Esophagus muscularis mucosa (tissue), 4 donors: ENCODE measurements at regions not wholly inside any gene's neighbourhood (a gene's known extent, or its start where the extent isn't known, plus 50 kb on each side); places are given as distances from the start of the nearest gene placed in this dataset.

Source experiments
- DNase-seq: peaks from one replicate; pipeline ENCODE4 v3.0.0-alpha.2; 2017; ENCODE audit errors: extremely low spot score
- H3K27ac ChIP-seq, 4 donors: fragments of 200-600 bp; sonication (generic); replicated peaks in 1 of 4; 1 replicate in 3 of 4; 2 replicates in 1 of 4; pipeline ENCODE4 v1.5.1; 2016 to 2019; ENCODE audit warnings: mild to moderate bottlenecking in 1 of 4
- H3K27me3 ChIP-seq, 4 donors: fragments of 200-600 bp; sonication (generic); one replicate each; pipeline versions ENCODE4 v1.5.1 to v1.6.0; 2016 to 2019
- H3K36me3 ChIP-seq, 4 donors: fragments of 200-600 bp; sonication (generic); one replicate each; pipeline ENCODE4 v1.5.1; 2016 to 2019
- H3K4me1 ChIP-seq, 4 donors: fragments of 200-600 bp; sonication (generic); one replicate each; pipeline ENCODE4 v1.5.1; 2016 to 2019
- H3K4me3 ChIP-seq, 4 donors: fragments of 200-600 bp; sonication (generic); 1 replicate in 2 of 4; 2 replicates in 2 of 4; pipeline ENCODE4 v1.5.1; 2016 to 2019; ENCODE audit warnings: mild to moderate bottlenecking in 4 of 4, moderate library complexity in 1 of 4
- H3K9me3 ChIP-seq, 4 donors: fragments of 200-600 bp; sonication (generic); 1 replicate in 3 of 4; 2 replicates in 1 of 4; pipeline ENCODE4 v1.5.1; 2016 to 2019
- CTCF ChIP-seq, 3 experiments: fragments of 200-600 bp in 2 of 3; fragments of 450-650 bp in 1 of 3; sonication (generic) in 2 of 3; IDR thresholded peaks; one replicate each; pipeline ENCODE4 v1.5.1; 2017 to 2019; ENCODE audit warnings: antibody characterized with exemption in 3 of 3, mild to moderate bottlenecking in 2 of 3, moderate library complexity in 1 of 3
- EP300 ChIP-seq: sonication (generic); formaldehyde crosslinking; IDR thresholded peaks from one replicate; pipeline ENCODE4 v1.6.1; 2017; ENCODE audit warnings: antibody characterized with exemption
- POLR2A ChIP-seq: fragments of 450-650 bp; IDR thresholded peaks from one replicate; pipeline ENCODE4 v1.6.1; 2017; ENCODE audit warnings: antibody characterized with exemption, moderate library complexity, mild to moderate bottlenecking, low read depth
- POLR2AphosphoS5 ChIP-seq, 2 donors: sonication (generic); formaldehyde crosslinking; IDR thresholded peaks; one replicate each; pipeline ENCODE4 v1.6.1; 2017; ENCODE audit warnings: antibody characterized with exemption in 2 of 2
- WGBS: methylation state at CpG from one replicate; pipeline ENCODE4 v1.1.5; 2018; 5-methylcytosine and 5-hydroxymethylcytosine counted together
- intact Hi-C: fragments of 100-400 bp; cut with DNase I; formaldehyde crosslinking; loops from one replicate; pipeline ENCODE4 v1.15.1; 2023

- H3K36me3 ChIP-seq = no peaks in the 10 kb centered on the region
- DNase-seq = no peak
- TF ChIP-seq POLR2A (no peak), CTCF (IDR thresholded peaks at IDR 0.05) (no peak), EP300 (no peak), POLR2AphosphoS5 (IDR thresholded peaks at IDR 0.05) (no peak)
- 81% methylated on average over 4 of the region's 4 CpGs for WGBS
- peaks cover 0 to 35% (median 28%) of the 10 kb centered on the region in 4 donors for H3K9me3 ChIP-seq
- no peak overlapping the region for H3K4me3 ChIP-seq
- intact Hi-C loops = no loop called here
- peaks cover 0 to 23% (median 2%) of the 10 kb centered on the region in 4 donors for H3K27me3 ChIP-seq
- no peak overlapping the region for H3K27ac ChIP-seq
- H3K4me1 ChIP-seq = no peaks in the 10 kb centered on the region
These were observed 109.8 kb upstream of the MVB12B start for GRCh38 chr9:126216826-126217225.

GRCh38 chr9:126217250-126217653 lies 109.4 kb upstream of the MVB12B start:
- DNase-seq = peak; percentile 57
- no peak overlapping the region for H3K27ac ChIP-seq
- no peak for TF ChIP-seq POLR2A
- no peak for TF ChIP-seq POLR2AphosphoS5 (IDR thresholded peaks at IDR 0.05)
- no peak for TF ChIP-seq EP300
- TF ChIP-seq CTCF (IDR thresholded peaks at IDR 0.05) = no peak
- H3K4me3 ChIP-seq = no peak overlapping the region
- 73% methylated on average over 5 of the region's 5 CpGs for WGBS
- peaks cover 0 to 27% (median 5%) of the 10 kb centered on the region in 4 donors for H3K27me3 ChIP-seq
- H3K4me1 ChIP-seq = peaks cover 0 to under 1% (median 0%) of the 10 kb centered on the region in 4 donors
- no peaks in the 10 kb centered on the region for H3K36me3 ChIP-seq
- intact Hi-C loops = no loop called here
- H3K9me3 ChIP-seq = peaks cover 0 to 33% (median 28%) of the 10 kb centered on the region in 4 donors

GRCh38 chr9:126217797-126218196 lies 108.8 kb upstream of the MVB12B start:
- intact Hi-C loops = no loop called here
- Histone ChIP-seq H3K27me3 (peaks cover 0 to 32% (median 10%) of the 10 kb centered on the region in 4 donors), H3K9me3 (peaks cover 0 to 28% (median 22%) of the 10 kb centered on the region in 4 donors), H3K27ac (no peak overlapping the region), H3K4me3 (no peak overlapping the region), H3K36me3 (no peaks in the 10 kb centered on the region), H3K4me1 (peaks cover 0 to 6% (median 2%) of the 10 kb centered on the region in 4 donors)
- DNase-seq = peak; percentile 62
- TF ChIP-seq POLR2AphosphoS5 (IDR thresholded peaks at IDR 0.05) (no peak), CTCF (IDR thresholded peaks at IDR 0.05) (no peak), POLR2A (no peak), EP300 (no peak)
- WGBS = 77% methylated on average over 6 of the region's 7 CpGs

- 91% methylated on average over 10 of the region's 10 CpGs for WGBS
- no peak overlapping the region for H3K27ac ChIP-seq
- peak; percentile 70 for DNase-seq
- H3K4me1 ChIP-seq = peaks cover 0 to 6% (median 3%) of the 10 kb centered on the region in 4 donors
- TF ChIP-seq POLR2A (no peak), POLR2AphosphoS5 (IDR thresholded peaks at IDR 0.05) (no peak), EP300 (no peak), CTCF (IDR thresholded peaks at IDR 0.05) (no peak)
- peaks cover 0 to 20% (median 15%) of the 10 kb centered on the region in 4 donors for H3K9me3 ChIP-seq
- no peaks in the 10 kb centered on the region for H3K36me3 ChIP-seq
- intact Hi-C loops = no loop called here
- H3K27me3 ChIP-seq = peaks cover 0 to 40% (median 13%) of the 10 kb centered on the region in 4 donors
- H3K4me3 ChIP-seq = no peak overlapping the region
These were observed 108.1 kb upstream of the MVB12B start for GRCh38 chr9:126218359-126219125.
